SK-N-SH treated with all-trans-retinoic acid at 6 μM for 48 hours (cell line): ENCODE measurements at regions not wholly inside any gene's neighbourhood (a gene's known extent, or its start where the extent isn't known, plus 50 kb on each side); places are given as distances from the start of the nearest gene placed in this dataset.

Experiments
- ARNTL ChIP-seq: fragments of 450-650 bp; formaldehyde crosslinking; IDR thresholded peaks from 2 replicates; pipeline ENCODE4 v1.5.0; 2020; ENCODE audit warnings: low read depth, mild to moderate bottlenecking, moderate library complexity, borderline replicate concordance
- BACH2 ChIP-seq: fragments of 250-450 bp; sonication (Bioruptor Pico); IDR thresholded peaks from 2 replicates; pipeline ENCODE4 v1.9.0; 2021; ENCODE audit warnings: mild to moderate bottlenecking, borderline replicate concordance
- CREB5 ChIP-seq: fragments of 250-450 bp; sonication (Bioruptor Pico); IDR thresholded peaks from 2 replicates; pipeline ENCODE4 v1.5.1; 2020; ENCODE audit warnings: low read depth, mild to moderate bottlenecking, moderate library complexity
- CSDC2 ChIP-seq: fragments of 250-450 bp; sonication (Bioruptor Pico); IDR thresholded peaks from 2 replicates; pipeline ENCODE4 v1.5.0; 2020; ENCODE audit warnings: mild to moderate bottlenecking, moderate library complexity
- ISL1 ChIP-seq: fragments of 250-450 bp; sonication (Bioruptor Pico); IDR thresholded peaks from 2 replicates; pipeline ENCODE4 v2.1.2; 2022; ENCODE audit warnings: mild to moderate bottlenecking, moderate library complexity
- PPARA ChIP-seq: fragments of 250-450 bp; sonication (Bioruptor Pico); IDR thresholded peaks from 2 replicates; pipeline ENCODE4 v1.5.0; 2020; ENCODE audit warnings: mild to moderate bottlenecking, borderline replicate concordance
- SNAI2 ChIP-seq: fragments of 250-450 bp; sonication (Bioruptor Pico); IDR thresholded peaks from 2 replicates; pipeline ENCODE4 v1.5.0; 2020; ENCODE audit warnings: mild to moderate bottlenecking, moderate library complexity
- TOX ChIP-seq: fragments of 250-450 bp; sonication (Bioruptor Pico); IDR thresholded peaks from 2 replicates; pipeline ENCODE4 v1.8.0; 2021; ENCODE audit warnings: mild to moderate bottlenecking, moderate library complexity, borderline replicate concordance
- ZFP3 ChIP-seq: fragments of 250-450 bp; sonication (Bioruptor Pico); IDR thresholded peaks from 2 replicates; pipeline ENCODE4 v1.5.0; 2020; ENCODE audit warnings: mild to moderate bottlenecking, moderate library complexity
- ZFP30 ChIP-seq: fragments of 450-650 bp; formaldehyde crosslinking; IDR thresholded peaks from 2 replicates; pipeline ENCODE4 v1.5.0; 2022; ENCODE audit warnings: mild to moderate bottlenecking, moderate library complexity
- ZNF8 ChIP-seq: fragments of 450-650 bp; formaldehyde crosslinking; IDR thresholded peaks from 2 replicates; pipeline ENCODE4 v1.5.0; 2020; ENCODE audit warnings: mild to moderate bottlenecking, moderate library complexity
- TF ChIP-seq, protein P1 (sequence below): fragments of 250-450 bp; sonication (Bioruptor Pico); IDR thresholded peaks from 2 replicates; pipeline ENCODE4 v1.8.0; 2020; ENCODE audit warnings: mild to moderate bottlenecking, moderate library complexity, borderline replicate concordance
- TF ChIP-seq, protein P2 (sequence below): fragments of 250-450 bp; sonication (Bioruptor Pico); IDR thresholded peaks from 2 replicates; pipeline ENCODE4 v1.5.0; 2020; ENCODE audit warnings: mild to moderate bottlenecking, moderate library complexity

DNA sequence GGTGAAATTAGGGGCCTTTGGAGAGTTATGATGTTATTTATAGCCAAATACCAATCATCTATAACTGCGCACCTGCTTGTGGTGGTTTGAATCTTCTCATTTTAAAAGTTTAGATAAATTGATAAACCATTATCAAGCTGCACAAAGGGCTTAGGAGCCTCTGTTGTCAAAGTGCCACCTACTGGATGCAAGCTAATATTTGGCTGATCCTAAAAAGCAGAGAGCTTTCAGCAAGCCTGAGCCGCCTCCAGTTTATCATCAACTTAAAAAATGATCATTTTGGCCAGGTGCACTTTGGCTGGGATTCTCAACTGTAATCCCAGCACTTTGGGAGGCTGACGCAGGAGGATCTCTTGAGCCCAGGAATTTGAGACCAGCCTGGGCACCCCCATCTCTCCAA is 58.5 kb upstream of the ATXN1 start:
- TF ChIP-seq, protein P1, sequence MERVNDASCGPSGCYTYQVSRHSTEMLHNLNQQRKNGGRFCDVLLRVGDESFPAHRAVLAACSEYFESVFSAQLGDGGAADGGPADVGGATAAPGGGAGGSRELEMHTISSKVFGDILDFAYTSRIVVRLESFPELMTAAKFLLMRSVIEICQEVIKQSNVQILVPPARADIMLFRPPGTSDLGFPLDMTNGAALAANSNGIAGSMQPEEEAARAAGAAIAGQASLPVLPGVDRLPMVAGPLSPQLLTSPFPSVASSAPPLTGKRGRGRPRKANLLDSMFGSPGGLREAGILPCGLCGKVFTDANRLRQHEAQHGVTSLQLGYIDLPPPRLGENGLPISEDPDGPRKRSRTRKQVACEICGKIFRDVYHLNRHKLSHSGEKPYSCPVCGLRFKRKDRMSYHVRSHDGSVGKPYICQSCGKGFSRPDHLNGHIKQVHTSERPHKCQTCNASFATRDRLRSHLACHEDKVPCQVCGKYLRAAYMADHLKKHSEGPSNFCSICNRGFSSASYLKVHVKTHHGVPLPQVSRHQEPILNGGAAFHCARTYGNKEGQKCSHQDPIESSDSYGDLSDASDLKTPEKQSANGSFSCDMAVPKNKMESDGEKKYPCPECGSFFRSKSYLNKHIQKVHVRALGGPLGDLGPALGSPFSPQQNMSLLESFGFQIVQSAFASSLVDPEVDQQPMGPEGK (CRISPR knock-in tag) = no peak
- TF ChIP-seq TOX (CRISPR knock-in tag) = no peak
- no peak for TF ChIP-seq ZNF8
- no peak for TF ChIP-seq ZFP3 (CRISPR knock-in tag)
- TF ChIP-seq CREB5 (CRISPR knock-in tag) = no peak
- TF ChIP-seq, protein P2, sequence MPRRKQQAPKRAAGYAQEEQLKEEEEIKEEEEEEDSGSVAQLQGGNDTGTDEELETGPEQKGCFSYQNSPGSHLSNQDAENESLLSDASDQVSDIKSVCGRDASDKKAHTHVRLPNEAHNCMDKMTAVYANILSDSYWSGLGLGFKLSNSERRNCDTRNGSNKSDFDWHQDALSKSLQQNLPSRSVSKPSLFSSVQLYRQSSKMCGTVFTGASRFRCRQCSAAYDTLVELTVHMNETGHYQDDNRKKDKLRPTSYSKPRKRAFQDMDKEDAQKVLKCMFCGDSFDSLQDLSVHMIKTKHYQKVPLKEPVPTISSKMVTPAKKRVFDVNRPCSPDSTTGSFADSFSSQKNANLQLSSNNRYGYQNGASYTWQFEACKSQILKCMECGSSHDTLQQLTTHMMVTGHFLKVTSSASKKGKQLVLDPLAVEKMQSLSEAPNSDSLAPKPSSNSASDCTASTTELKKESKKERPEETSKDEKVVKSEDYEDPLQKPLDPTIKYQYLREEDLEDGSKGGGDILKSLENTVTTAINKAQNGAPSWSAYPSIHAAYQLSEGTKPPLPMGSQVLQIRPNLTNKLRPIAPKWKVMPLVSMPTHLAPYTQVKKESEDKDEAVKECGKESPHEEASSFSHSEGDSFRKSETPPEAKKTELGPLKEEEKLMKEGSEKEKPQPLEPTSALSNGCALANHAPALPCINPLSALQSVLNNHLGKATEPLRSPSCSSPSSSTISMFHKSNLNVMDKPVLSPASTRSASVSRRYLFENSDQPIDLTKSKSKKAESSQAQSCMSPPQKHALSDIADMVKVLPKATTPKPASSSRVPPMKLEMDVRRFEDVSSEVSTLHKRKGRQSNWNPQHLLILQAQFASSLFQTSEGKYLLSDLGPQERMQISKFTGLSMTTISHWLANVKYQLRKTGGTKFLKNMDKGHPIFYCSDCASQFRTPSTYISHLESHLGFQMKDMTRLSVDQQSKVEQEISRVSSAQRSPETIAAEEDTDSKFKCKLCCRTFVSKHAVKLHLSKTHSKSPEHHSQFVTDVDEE (CRISPR knock-in tag) = no peak
- TF ChIP-seq ZFP30 (CRISPR knock-in tag) = no peak
- no peak for TF ChIP-seq PPARA
- no peak for TF ChIP-seq ISL1 (CRISPR knock-in tag)
- no peak for TF ChIP-seq SNAI2 (CRISPR knock-in tag)
- TF ChIP-seq CSDC2 (CRISPR knock-in tag) = no peak
- no peak for TF ChIP-seq ARNTL (CRISPR knock-in tag)
- no peak for TF ChIP-seq BACH2 (CRISPR knock-in tag)
